ENCODE measurements at regions not wholly inside any gene's neighbourhood (a gene's known extent, or its start where the extent isn't known, plus 50 kb on each side); places are given as distances from the start of the nearest gene placed in this dataset.

DNA sequence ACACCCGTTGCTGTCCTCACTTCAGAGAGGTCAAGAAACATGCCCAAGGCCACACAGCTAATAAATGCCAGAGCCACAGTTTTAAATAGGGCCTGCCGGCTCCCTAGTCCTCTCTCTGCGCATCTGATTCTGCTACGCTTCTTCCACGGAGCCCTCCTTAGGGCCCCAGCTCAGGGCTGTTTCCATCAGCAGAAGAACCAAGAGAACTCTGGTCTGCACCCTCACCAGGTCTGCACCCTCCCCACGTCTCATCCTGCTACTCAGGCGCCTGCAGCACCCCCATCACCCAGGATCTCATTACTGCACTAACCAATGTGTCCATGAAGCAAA lies 79.5 kb upstream of the NKD1 start:
- no peak for DNase-seq

DNA sequence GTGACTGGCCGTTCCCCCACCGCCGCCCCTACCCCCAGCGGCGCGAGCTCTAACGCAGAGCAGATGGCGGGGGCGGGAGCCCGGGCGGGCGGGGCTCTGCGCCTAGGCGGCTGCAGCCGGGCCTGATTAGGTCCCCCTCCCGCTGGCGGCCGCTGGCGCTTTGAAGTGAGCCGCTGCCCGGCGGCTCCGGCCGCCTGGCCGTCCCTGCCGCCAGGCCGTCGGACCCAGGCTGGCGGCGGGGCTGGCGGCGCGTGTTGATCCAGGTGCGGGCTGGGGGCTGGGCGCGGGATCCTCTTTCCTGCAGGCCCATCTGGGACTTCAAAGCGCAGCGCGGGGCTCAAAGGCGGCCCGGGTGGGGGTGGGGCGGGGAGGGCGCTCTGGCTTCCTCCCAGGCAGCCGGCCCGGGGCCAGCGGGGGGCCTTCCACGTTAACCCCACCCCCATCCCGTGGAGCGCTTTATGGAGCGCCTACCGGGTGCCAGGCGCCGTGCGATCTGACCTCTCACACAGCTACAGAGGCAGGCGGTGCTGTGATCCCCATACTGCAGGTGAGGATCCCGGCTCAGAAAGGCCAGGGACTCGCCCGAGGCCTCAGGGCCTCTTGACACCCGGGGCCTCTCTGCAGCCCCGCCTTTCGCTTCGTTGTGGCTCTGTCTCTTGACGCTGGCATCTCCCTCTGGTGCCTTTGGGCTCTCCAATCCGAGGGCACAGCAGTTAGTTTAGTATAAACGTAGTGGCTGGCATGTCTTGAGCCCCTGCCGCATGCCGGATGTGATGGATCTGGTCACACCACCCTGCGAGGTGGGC lies 80.0 kb upstream of the NKD1 start:
- DNase-seq = no peak

DNA sequence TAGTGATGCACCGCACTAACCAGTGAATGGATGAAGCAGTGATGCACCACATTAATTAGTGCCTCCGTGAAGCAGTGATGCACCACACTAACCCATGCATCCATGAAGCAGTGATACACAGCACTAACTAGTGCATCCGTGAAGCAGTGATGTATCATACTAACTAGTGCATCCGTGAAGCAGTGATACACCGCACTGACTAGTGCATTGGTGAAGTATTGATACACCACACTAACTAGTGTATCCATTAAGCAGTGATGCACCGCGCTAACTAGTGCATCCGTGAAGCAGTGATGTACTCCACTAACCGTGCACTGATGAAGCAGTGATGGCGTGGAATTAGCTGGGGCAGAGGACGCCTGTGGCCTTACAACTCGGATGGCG lies 80.6 kb upstream of the NKD1 start:
- no peak for DNase-seq

GRCh38 chr16:50466170-50466569 lies 82.0 kb upstream of the NKD1 start:
- no peak for DNase-seq

DNA sequence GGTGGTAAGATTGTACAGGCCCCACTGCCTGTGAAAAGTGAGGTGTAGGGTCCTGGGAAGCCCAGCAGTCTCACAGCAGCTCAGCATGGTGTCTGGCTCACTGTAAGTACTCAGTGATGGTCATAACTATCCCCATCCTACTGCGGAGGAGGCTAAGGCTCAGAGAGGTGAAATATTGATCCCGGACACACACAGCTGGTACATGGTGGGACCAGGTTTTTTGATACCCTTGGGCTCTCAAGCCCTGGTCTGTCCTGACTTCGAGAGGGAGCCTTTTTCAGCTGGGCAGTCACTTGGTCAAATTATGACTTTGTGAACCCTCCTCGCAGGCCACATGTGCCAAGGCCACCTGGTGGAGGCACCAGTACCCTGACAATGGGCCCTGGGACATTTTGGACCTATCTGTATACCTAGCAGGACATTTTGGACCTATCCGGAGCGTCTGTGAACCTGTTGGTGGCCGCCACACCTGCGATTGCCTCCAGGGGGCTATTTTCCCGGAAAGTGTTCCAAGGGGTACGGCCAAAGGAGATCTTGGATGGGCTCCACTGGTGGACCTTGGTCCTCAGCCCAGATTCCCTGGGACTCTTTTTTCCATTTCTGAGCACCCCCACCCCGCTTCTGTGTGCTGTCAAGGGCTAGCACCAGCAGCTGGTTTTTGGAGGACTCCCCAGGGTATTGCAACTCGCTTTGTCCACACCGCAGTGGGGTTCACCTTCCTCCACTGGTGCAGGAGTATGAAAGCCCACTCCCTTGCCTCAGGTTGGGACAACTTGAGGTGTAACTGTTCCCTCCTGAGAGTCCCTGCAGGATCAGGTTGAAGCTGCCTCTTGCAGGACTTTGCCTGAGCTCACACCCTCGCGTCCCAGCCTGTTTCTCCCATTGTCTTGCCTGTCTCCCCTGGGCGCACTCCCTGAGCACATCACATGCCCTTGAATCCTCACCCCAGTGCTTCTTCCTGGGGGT lies 83.6 kb upstream of the NKD1 start:
- no peak for DNase-seq

DNA sequence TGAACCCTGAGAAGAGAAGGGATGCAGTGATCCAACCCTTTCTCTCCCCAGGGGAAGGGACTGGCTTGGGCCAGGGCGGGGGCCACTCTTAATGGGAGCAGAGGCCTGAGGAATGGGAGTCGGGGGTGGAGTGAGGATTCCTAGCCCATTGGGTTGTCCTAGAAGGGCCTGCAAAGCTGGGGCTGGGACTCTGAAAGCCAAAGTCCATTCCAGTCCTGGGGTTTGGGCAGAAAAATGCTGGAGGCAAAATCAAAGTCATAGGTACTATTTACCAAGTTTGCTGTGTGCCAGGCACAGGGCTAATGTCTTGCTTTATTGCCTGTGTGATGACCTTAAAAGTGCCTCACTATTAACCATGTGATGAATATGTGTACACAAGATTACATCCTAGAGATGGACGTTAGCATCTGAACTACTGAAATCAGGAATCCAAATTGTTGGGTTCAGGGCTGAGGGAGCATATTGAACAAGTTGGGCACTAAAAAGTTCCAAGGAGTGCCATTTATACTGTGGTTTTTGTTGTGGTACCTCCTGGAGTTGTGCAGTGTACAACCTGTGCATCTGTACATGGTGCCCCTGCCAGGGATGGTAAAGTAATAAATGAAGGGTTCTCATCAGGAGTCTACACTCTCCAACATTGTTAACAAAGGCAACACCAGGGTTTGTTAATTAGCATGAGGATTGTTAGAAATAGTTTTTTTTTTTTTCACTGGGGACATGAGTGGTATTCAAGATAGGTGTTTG lies 84.4 kb upstream of the NKD1 start:
- no peak for DNase-seq

GRCh38 chr16:50462793-50463507 lies 85.2 kb upstream of the NKD1 start:
- no peak for DNase-seq

DNA sequence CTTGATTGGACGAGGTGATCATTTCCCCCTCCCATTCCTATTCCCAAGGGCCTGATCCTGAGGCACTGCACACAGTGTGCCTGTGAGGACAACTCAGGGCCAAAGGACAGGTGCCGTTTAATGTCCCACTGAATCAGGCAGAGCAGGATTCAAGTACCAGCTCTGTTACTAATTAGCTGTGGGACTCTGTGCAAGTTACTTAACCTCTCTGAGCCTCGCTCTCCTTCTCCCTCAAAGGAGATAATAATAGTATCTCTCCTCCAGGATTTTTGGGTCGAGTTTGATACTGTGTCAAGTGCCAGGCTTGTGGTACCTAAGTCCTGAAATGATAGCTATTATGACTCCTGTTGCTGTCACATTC lies 86.8 kb upstream of the NKD1 start:
- DNase-seq = no peak

GRCh38 chr16:50460538-50461399 lies 87.4 kb upstream of the NKD1 start:
- DNase-seq = no peak

- DNase-seq = no peak
These were observed 88.6 kb upstream of the NKD1 start for GRCh38 chr16:50459496-50460080.

- peak; percentile 4 for DNase-seq
These were observed 89.3 kb upstream of the NKD1 start for GRCh38 chr16:50458667-50459495.

DNA sequence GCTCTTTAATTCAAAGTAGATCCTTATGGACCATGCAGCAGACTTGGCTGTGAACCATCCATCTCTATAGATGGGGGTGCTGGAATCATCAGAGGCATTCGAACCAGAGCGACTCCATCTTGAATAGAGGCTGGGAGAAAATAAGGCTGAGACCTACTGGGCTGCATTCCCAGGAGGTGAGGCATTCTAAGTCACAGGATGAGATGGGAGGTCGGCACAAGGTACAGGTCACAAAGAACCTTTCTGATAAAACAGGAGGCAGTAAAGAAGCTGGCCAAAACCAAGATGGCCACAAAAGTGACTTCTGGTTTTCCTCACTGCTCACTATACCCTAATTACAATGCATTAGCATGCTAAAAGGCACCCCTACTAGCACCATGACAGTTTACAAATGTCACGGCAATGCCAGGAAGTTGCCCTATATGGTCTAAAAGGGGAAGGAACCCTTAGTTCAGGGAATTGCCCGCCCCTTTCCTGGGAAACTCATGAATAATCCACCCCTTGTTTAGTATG lies 89.2 kb upstream of the BRD7 start:
- no peak for DNase-seq

DNA sequence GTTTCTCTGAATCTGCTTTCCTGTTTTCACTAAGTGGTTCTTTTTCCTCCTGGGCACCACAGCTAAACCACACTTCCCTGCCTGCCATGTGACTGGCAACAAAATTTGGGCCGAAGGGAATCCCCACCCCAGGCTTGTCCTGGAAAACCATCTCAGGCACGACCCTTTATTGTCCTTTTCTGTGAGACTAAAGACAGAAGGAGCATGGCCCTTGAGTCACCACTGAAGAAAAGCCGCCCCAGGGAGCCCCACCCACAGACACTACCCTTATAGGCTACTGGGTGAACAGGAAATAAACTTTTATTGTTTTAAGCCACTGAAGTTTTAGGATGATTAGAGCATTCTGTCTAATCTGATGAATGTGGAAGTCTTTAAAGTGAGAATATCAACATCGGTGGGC lies 88.6 kb upstream of the BRD7 start:
- DNase-seq = no peak

- no peak for DNase-seq
These were observed 86.6 kb upstream of the BRD7 start for GRCh38 chr16:50455288-50455845.

DNA sequence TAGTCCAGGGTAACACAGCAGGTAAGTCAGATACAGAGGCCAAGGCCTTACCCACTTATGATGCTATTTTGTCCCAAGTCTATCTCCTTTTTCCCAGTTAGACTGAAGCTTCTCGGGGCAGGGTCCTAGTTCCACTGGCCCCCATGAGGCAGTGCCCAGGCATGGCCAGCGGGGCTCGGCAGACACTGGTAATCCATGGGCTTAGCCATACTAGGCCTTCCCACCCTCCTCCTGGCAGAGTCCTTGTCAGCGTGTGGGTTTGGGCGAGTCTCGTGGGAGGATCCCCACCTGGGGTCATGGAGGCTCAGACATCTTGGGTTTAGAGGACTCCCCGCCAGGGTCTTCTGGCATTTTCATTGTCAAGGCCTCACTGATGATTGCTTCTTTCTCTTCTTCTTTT lies 84.7 kb upstream of the BRD7 start:
- no peak for DNase-seq

GRCh38 chr16:50451951-50452508 lies 83.2 kb upstream of the BRD7 start:
- no peak for DNase-seq

DNA sequence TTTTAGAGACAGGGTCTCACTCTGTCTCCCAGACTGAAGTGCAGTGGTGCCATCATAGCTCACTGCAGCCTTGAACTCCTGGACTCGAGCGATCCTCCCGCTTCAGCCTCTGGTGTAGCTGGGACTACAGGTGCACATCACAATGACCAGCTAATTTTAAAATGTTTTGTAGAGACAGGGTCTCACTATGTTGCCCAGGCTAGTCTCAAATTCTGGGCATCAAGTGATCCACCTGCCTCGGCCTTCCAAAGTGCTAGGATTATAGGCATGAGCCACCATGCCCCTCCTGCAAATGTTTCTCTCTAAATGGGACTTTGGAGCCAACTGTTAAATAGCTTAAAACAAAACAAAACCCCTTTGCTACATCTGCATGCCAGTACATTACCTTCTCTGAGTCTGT lies 82.2 kb upstream of the BRD7 start:
- no peak for DNase-seq

- no peak for DNase-seq
These were observed 81.0 kb upstream of the BRD7 start for GRCh38 chr16:50449800-50450199.

- DNase-seq = no peak
These were observed 80.2 kb upstream of the BRD7 start for GRCh38 chr16:50448981-50449380.

GRCh38 chr16:50448522-50448921 lies 79.7 kb upstream of the BRD7 start:
- no peak for DNase-seq
